Activated CD4-positive, alpha-beta T cell treated with anti-CD3 and anti-CD28 coated beads, Interleukin-2, amount 10 ng/mL, durations not matched to agents 24 days and 14 days (primary cell): ENCODE measurements at regions not wholly inside any gene's neighbourhood (a gene's known extent, or its start where the extent isn't known, plus 50 kb on each side); places are given as distances from the start of the nearest gene placed in this dataset.

Experiments
- DNase-seq: peaks from one replicate; pipeline ENCODE4 v3.0.0; 2022
- H3K27ac Mint-ChIP-seq: one replicate; pipeline ENCODE4 v1.8.0; 2022; ENCODE audit warnings: mild to moderate bottlenecking, mixed read lengths
- H3K27me3 Mint-ChIP-seq: one replicate; pipeline ENCODE4 v1.8.0; 2022; ENCODE audit warnings: mixed read lengths
- H3K36me3 Mint-ChIP-seq: one replicate; pipeline ENCODE4 v1.8.0; 2022; ENCODE audit warnings: low read depth, mild to moderate bottlenecking, mixed read lengths
- H3K4me1 Mint-ChIP-seq: one replicate; pipeline ENCODE4 v1.8.0; 2021; ENCODE audit warnings: mixed read lengths
- H3K4me3 Mint-ChIP-seq: one replicate; pipeline ENCODE4 v1.8.0; 2022; ENCODE audit warnings: mild to moderate bottlenecking, moderate library complexity, mixed read lengths
- H3K9me3 Mint-ChIP-seq: one replicate; pipeline ENCODE4 v1.8.0; 2021; ENCODE audit warnings: mixed read lengths
- intact Hi-C: fragments of 100-400 bp; cut with micrococcal nuclease; formaldehyde crosslinking; loops from one replicate; pipeline ENCODE4 v1.15.1; 2023

DNA sequence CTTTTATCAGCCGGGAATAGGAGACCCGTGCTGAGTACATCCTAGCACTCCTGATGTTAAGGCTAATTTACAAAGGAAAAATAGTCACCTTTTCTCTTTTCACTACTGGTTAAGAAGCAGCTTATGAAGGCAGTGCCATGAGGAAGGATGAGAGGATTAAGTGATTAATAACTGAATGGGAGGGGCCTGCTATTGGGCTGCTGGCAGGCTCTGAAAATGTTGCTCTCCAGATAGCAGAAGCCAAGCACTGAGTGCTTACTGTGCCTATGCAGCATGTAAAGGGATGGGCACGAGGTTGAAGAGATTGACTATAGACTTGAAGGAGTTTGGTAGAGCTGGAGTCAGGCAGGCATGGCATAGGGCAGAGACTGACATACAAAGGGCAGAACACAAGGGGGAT is 282.4 kb upstream of the THSD7B start:
- H3K4me3 Mint-ChIP-seq: no peak overlapping the region
- no peak overlapping the region for H3K27ac Mint-ChIP-seq
- intact Hi-C loops: no loop called here
- H3K36me3 Mint-ChIP-seq: no peaks in the 10 kb centered on the region
- no peak for DNase-seq
- no peaks in the 10 kb centered on the region for H3K4me1 Mint-ChIP-seq
- H3K27me3 Mint-ChIP-seq: peaks cover 2% of the 10 kb centered on the region
- H3K9me3 Mint-ChIP-seq: peaks cover 3% of the 10 kb centered on the region

DNA sequence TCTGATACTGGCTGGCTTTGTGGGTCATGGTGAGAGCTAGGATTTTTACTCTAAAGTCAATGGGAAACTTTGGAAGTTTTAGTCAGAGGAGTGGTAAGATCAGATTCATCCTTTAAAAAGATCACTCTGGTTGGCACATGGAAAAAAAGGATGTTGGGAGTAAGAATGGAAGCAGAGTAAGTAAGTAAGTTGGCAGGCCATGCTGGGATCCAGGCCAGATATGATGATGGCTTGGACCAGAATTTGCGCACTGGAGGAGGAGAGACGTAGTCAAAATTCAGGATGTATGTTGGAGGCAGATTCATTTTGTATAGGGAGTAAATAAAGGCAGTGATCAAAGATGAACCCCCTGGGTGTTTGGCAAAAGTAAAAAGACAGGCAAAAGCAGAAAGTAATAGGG is 283.3 kb upstream of the THSD7B start:
- peaks cover 3% of the 10 kb centered on the region for H3K9me3 Mint-ChIP-seq
- H3K27ac Mint-ChIP-seq: no peak overlapping the region
- intact Hi-C loops: no loop called here
- H3K27me3 Mint-ChIP-seq: no peaks in the 10 kb centered on the region
- H3K4me1 Mint-ChIP-seq: no peaks in the 10 kb centered on the region
- H3K36me3 Mint-ChIP-seq: no peaks in the 10 kb centered on the region
- no peak for DNase-seq
- H3K4me3 Mint-ChIP-seq: no peak overlapping the region

DNA sequence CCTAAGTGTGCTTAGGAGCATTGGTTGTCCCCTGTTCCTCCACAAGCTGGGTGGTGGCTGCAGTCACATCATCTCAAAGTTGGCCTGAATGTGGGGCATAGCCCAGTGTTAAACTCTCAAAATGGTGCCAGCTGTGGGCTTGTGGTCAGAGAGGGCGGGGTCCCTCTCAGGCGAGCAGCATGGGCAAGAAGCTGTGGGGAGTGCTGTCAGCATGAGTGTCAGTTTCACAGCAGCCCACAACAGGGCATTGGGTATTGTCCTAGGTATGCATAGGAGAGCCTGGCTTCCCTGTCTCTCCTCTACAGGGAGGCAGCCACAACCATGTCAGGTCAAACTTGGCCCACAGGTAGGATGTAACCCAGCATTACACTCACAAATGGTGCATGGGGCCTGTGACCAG is 285.6 kb upstream of the THSD7B start:
- H3K4me1 Mint-ChIP-seq: no peaks in the 10 kb centered on the region
- no peaks in the 10 kb centered on the region for H3K27me3 Mint-ChIP-seq
- H3K36me3 Mint-ChIP-seq: no peaks in the 10 kb centered on the region
- intact Hi-C loops: no loop called here
- no peak overlapping the region for H3K27ac Mint-ChIP-seq
- no peak overlapping the region for H3K4me3 Mint-ChIP-seq
- H3K9me3 Mint-ChIP-seq: peaks cover 3% of the 10 kb centered on the region
- no peak for DNase-seq

DNA sequence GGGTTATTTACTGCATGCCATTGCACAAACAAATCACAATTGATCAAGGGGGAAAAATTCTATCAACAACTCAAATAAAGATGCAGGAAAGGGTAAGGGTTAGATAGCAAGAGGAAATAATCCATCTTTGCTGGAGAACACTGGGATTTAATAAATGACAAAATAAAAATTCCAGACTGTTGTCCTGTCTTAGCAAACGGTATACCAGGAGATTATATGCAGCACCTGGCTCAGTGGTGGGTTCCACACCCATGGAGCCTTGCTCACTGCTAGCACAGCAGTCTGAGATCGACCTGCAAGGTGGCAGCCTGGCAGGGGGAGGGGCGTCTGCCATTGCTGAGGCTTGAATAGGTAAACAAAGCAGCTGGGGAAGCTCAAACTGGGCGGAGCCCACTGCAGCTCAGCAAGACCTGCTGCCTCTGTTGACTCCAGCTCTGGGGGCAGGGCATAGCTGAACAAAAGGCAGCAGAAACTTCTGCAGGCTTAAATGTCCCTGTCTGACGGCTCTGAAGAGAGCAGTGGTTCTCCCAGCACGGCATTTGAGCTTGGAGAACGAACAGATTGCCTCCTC is 296.5 kb upstream of the THSD7B start:
- H3K9me3 Mint-ChIP-seq: peaks cover 3% of the 10 kb centered on the region
- no peak overlapping the region for H3K27ac Mint-ChIP-seq
- intact Hi-C loops: no loop called here
- no peaks in the 10 kb centered on the region for H3K36me3 Mint-ChIP-seq
- no peak overlapping the region for H3K4me3 Mint-ChIP-seq
- H3K27me3 Mint-ChIP-seq: peaks cover 2% of the 10 kb centered on the region
- no peak for DNase-seq
- H3K4me1 Mint-ChIP-seq: no peaks in the 10 kb centered on the region

DNA sequence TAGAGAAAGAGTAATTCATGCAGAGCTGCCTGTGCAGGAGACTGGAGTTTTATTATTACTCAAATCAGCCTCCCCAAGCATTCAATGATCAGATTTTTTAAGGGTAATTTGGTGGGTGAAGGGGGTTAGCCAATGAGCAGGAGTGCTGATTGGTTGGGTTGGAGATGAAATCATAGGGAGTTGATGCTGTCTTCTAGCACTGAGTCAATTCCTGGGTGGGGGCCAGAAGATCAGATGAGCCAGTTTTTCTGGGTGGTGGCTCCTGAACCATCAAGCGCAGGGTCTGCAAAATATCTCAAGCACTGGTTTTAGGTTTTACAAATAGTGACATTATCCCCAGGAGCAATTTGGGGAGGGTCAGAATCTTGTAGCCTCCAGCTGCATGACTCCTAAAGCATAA is 312.8 kb upstream of the THSD7B start:
- Mint-ChIP-seq H3K27ac (no peak overlapping the region), H3K9me3 (no peaks in the 10 kb centered on the region), H3K27me3 (peaks cover 22% of the 10 kb centered on the region), H3K4me1 (no peaks in the 10 kb centered on the region), H3K4me3 (no peak overlapping the region), H3K36me3 (no peaks in the 10 kb centered on the region)
- DNase-seq: no peak
- intact Hi-C loops: no loop called here

DNA sequence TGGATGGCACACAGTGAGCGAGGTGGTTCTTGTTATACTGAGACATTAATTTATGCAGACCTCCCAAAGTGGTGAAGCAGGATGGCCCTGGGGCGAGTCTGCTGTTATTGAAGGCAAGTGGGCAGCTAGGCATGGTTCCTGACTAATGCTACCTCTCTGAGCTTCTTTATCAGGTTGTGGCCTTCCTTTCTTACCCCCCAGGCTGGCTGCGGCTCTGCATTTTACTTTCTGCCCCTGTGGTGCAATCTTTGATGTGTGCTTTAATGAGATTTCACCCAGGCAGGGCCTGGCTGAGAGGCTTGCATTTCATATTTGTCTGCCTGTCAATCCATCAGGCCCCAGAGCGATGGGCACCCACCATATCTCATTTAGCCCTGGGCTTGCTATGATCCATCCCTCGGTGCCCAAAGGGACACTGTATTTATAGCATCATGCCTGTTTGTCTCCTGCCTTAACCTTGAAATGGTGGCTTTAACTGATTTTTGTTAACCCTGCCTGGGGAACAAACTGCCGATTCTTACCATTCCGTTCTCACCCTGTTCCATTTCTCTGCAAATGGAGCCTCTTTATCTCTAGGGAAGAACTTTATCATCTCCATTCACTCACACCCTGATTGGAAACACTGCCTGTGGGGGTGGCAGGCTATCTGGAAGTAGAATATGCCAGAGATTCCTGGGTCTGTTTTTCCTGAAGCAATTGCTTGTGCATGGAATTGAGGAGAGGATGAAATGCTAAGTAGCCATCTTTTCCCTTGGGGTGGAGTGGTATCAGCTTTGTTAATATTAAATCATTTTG is 316.2 kb upstream of the THSD7B start:
- intact Hi-C loops: no loop called here

DNA sequence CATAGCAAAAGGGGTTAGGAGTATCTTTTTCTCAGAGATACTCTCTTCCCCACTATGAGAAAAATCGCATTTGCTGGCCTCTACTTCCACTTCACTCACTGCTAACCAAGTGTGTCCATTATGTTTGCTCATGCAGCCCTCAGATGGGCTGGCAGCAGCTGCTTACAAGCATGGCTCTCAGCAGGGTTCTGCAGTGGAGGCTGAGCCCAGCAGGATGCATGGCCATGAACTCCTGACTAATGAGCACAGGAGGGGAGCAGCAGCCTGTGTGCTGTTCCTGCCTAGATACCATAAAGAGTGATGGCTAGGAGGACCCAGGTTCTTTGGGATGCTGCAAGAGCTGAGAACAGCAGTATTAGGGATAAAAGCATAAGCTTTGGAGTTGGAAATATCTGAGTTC is 316.9 kb upstream of the THSD7B start:
- Mint-ChIP-seq H3K27me3 (peaks cover 20% of the 10 kb centered on the region), H3K4me1 (no peaks in the 10 kb centered on the region), H3K4me3 (no peak overlapping the region), H3K27ac (no peak overlapping the region), H3K36me3 (no peaks in the 10 kb centered on the region), H3K9me3 (no peaks in the 10 kb centered on the region)
- no peak for DNase-seq
- intact Hi-C loops: no loop called here

More for the DNA sequence above, 316.2 kb upstream of the THSD7B start:
- H3K36me3 Mint-ChIP-seq: no peaks in the 10 kb centered on the region
- no peak overlapping the region for H3K4me3 Mint-ChIP-seq
- H3K4me1 Mint-ChIP-seq: no peaks in the 10 kb centered on the region
- no peak overlapping the region for H3K27ac Mint-ChIP-seq
- no peaks in the 10 kb centered on the region for H3K9me3 Mint-ChIP-seq
- no peak for DNase-seq
- peaks cover 20% of the 10 kb centered on the region for H3K27me3 Mint-ChIP-seq

DNA sequence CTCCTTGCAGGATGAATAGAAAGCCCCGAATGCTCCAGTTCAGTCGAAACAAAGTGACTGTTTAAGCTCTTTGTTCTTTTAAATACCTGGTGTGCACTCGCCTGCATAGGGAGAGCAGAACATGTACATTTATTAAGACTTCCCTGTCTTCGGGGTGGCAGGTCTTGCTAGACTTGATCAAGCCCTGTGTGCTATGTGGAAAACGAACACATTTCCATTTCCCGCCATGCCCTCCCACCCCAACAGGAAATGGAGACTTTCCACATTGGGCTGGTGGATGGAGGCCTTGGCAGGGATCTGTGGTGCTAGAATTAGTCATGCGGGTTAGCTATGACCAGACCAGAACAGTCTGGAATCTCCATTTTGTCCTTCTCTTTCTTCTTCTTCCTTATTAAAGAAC is 321.0 kb upstream of the THSD7B start:
- Mint-ChIP-seq H3K9me3 (no peaks in the 10 kb centered on the region), H3K36me3 (no peaks in the 10 kb centered on the region), H3K27me3 (peaks cover 19% of the 10 kb centered on the region), H3K27ac (no peak overlapping the region), H3K4me1 (no peaks in the 10 kb centered on the region), H3K4me3 (no peak overlapping the region)
- intact Hi-C loops: no loop called here
- DNase-seq: no peak

DNA sequence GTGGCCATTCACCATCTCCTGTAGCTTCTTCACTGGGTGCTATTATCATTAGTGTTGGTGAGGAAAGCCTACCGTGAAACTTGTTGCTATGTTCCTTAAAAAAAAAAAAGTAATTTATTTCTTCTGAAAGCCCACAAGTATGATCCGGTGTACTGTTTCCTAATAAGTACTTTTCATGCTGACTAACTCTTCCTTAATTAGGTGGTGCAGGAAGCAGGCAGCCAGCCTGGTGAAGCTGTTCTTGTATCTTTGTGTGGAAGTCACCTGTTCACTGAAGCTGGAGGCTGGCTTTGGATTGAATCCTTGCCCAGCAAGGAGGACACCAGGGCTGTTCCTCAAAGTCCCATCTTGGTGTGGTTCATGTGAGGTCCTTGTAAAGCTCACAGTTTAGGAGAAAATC is 321.7 kb upstream of the THSD7B start:
- H3K27me3 Mint-ChIP-seq: peaks cover 19% of the 10 kb centered on the region
- no peak for DNase-seq
- no peaks in the 10 kb centered on the region for H3K9me3 Mint-ChIP-seq
- H3K36me3 Mint-ChIP-seq: no peaks in the 10 kb centered on the region
- intact Hi-C loops: no loop called here
- no peaks in the 10 kb centered on the region for H3K4me1 Mint-ChIP-seq
- no peak overlapping the region for H3K27ac Mint-ChIP-seq
- no peak overlapping the region for H3K4me3 Mint-ChIP-seq

DNA sequence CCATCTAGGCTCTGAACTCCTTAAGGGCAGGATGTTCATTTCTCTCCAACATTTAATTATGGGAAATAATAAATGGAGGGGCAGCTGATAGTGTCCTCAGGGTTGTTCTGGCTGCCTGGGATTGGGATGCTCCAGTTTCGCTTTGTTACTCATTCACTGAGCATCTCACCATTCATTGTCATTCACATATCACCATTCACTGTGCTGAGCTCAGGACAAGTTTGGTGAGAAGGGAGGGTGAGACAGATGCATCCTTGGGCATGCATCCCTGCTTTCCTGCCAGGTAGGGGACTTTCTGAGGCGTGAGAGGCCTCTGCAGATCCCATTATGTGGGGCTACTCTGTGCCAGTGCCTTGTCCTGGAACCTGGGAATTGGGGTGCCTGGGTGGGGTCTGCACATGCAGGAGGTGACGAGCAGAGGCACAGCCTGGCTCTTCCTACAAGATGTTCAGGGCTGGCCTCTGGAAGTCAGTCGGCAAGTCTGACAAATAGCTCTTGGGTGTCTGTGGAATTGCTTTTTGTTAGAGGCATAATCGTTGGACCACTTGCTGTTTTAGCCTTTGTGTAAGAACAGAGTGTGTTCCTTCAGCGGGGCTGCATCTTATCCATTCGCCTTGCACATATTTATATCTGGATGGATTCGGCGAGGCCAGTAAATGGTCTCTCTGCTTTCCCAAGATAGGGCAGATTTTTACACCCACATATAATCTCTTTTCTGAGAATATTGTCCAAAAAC is 323.2 kb upstream of the THSD7B start:
- no peaks in the 10 kb centered on the region for H3K4me1 Mint-ChIP-seq
- H3K36me3 Mint-ChIP-seq: no peaks in the 10 kb centered on the region
- no peak overlapping the region for H3K27ac Mint-ChIP-seq
- intact Hi-C loops: no loop called here
- H3K9me3 Mint-ChIP-seq: no peaks in the 10 kb centered on the region
- no peak for DNase-seq
- H3K27me3 Mint-ChIP-seq: peaks cover 17% of the 10 kb centered on the region
- no peak overlapping the region for H3K4me3 Mint-ChIP-seq

DNA sequence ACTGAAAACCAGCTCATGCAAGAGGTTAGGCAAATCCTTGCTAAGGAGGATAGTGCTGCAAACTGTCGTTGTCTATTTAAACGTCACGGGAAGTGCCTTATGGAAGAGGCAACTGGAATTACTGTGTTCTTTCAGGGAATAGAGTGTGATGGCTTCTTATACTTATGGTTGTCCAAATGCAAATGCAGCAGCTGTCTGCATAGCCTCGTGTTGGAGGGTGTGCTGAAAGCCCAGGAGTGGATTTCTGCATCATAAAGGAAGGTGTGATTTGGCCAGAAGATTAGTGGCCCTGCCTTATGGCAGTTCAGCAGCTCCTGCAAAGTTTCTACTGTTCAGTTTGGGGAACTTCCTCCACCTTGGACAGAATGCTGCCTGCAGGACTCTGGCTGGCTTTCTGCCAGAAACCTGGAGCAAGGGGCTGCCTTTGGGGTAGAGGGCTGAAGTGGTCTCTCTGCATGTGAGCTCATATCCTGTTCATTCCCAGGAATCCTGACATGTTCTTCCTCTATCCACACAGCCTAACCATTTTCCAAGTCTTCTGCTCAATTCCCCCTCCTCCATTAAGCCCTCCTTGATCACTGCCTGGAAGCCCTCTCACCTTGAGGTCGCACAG is 321.2 kb upstream of the CXCR4 start:
- DNase-seq: no peak
- Mint-ChIP-seq H3K4me1 (no peaks in the 10 kb centered on the region), H3K36me3 (no peaks in the 10 kb centered on the region), H3K27ac (no peak overlapping the region), H3K4me3 (no peak overlapping the region), H3K9me3 (no peaks in the 10 kb centered on the region), H3K27me3 (peaks cover 17% of the 10 kb centered on the region)
- intact Hi-C loops: no loop called here

DNA sequence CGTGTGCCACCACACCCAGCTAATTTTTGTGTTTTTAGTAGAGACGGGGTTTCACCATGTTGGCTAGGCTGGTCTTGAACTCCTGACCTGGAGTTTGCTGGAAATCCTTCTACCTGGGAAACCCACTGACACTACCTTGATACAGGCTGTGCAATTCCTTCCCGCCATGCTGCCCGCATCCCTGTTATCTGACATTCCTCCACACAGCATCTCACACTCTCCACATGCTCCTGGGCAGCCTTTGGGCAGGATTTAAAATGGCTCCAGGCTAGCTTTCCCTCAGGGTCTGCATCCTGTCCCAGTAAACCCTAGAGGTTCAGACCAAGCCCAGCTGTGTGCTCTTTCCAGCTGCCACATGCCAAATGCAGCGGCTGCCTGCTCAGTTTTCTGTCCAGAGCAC is 319.5 kb upstream of the CXCR4 start:
- Mint-ChIP-seq H3K36me3 (no peaks in the 10 kb centered on the region), H3K4me1 (no peaks in the 10 kb centered on the region), H3K9me3 (no peaks in the 10 kb centered on the region), H3K4me3 (no peak overlapping the region), H3K27me3 (peaks cover 14% of the 10 kb centered on the region), H3K27ac (no peak overlapping the region)
- intact Hi-C loops: no loop called here
- DNase-seq: no peak

DNA sequence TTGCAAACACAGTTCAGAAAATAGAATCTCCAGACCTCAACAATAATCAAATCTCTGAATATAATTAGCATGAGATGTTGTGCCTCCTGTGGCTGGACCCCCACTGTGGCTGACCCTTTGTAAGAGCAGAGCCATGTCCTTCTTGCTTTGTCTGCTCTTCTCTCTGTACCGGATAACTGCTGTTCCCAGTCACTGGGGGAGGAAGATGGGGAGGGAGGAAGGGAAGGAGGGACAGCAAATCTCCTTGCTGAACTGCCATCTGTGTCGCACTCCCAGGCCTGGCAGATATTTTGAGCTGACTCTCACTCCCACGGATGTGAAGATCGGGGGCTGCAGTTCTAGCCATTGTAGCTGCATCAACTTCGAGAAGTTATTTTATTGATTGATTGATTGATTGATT is 319.0 kb upstream of the CXCR4 start:
- intact Hi-C loops: no loop called here
- DNase-seq: no peak
- no peak overlapping the region for H3K27ac Mint-ChIP-seq
- peaks cover 14% of the 10 kb centered on the region for H3K27me3 Mint-ChIP-seq
- no peaks in the 10 kb centered on the region for H3K9me3 Mint-ChIP-seq
- no peak overlapping the region for H3K4me3 Mint-ChIP-seq
- no peaks in the 10 kb centered on the region for H3K36me3 Mint-ChIP-seq
- H3K4me1 Mint-ChIP-seq: no peaks in the 10 kb centered on the region

DNA sequence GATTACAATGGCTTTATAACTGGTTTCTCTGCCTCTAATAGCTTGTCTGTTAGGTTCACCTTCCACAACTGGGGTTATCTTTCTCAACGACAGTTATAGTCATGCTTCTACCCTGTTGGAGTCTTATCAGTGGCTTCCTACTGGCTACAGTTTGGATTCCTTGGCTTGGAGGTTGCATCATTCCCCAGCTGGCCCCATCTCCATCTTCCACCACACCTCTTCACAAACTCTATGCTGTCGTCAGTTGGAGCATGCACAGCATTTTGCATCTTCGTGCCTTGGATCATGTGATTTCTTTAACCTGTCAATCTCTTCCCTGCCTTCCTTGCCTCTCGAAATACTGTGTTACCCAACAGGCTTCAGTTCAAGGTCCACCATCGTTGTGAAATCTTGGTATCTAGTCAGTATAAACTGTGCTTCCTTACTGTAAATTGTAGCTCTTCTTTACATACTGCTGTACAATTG is 316.3 kb upstream of the CXCR4 start:
- DNase-seq: no peak
- Mint-ChIP-seq H3K4me1 (no peaks in the 10 kb centered on the region), H3K4me3 (no peak overlapping the region), H3K36me3 (no peaks in the 10 kb centered on the region), H3K27ac (no peak overlapping the region), H3K27me3 (peaks cover 15% of the 10 kb centered on the region), H3K9me3 (no peaks in the 10 kb centered on the region)
- intact Hi-C loops: no loop called here
